AG04450 (cell line): ENCODE measurements at regions not wholly inside any gene's neighbourhood (a gene's known extent, or its start where the extent isn't known, plus 50 kb on each side); places are given as distances from the start of the nearest gene placed in this dataset.
"Not testable (repeated sequence)": the region's sequence is repeated elsewhere in the genome, so short reads cannot be mapped to it uniquely, and the experiment has no call there.

Experiments used
- CTCF ChIA-PET: fragments of 300-600, 350-600 bp; formaldehyde crosslinking; extraction: SDS; loops from one replicate; lab custom pipeline; 2022; ENCODE audit warnings: antibody characterized with exemption, inconsistent platforms; lab: Charles Lee
- POLR2A ChIA-PET: fragments of 350-600 bp; formaldehyde crosslinking; extraction: SDS; loops from one replicate; lab custom pipeline; 2021; ENCODE audit warnings: antibody characterized with exemption, inconsistent platforms; lab: Yijun Ruan, JAX
- DNase-seq: peaks from one replicate; pipeline ENCODE4 v3.0.0-alpha.2; 2011; ENCODE audit warnings: low read depth, low spot score
- H3K27ac ChIP-seq: one replicate; pipeline ENCODE4 v1.5.1; 2012; ENCODE audit warnings: low read depth, low read length, control low read depth
- H3K27me3 ChIP-seq: one replicate; pipeline ENCODE4 v1.6.0; 2012; ENCODE audit warnings: low read length; ENCODE audit not compliant: control insufficient read depth, insufficient read depth
- H3K4me3 ChIP-seq: 2 replicates; pipeline ENCODE4 v1.5.1; 2011; ENCODE audit warnings: mild to moderate bottlenecking, low read depth, low read length, control low read depth
- H3K9me3 ChIP-seq: 2 replicates; pipeline ENCODE4 v1.5.1; 2012; ENCODE audit warnings: low read length; ENCODE audit not compliant: control insufficient read depth, insufficient read depth
- TF ChIP-seq, protein P1 (sequence below): IDR thresholded peaks from 2 replicates; pipeline ENCODE4 v1.5.1; 2011; ENCODE audit warnings: low read depth, low read length, control low read depth, inconsistent platforms

GRCh38 chr5:98214240-98215051 lies 559.0 kb upstream of the RGMB start:
- Histone ChIP-seq H3K27ac (peak overlapping the region; percentile 22), H3K4me3 (no peak overlapping the region), H3K9me3 (no peaks in the 10 kb centered on the region), H3K27me3 (no peaks in the 10 kb centered on the region)
- TF ChIP-seq, protein P1, sequence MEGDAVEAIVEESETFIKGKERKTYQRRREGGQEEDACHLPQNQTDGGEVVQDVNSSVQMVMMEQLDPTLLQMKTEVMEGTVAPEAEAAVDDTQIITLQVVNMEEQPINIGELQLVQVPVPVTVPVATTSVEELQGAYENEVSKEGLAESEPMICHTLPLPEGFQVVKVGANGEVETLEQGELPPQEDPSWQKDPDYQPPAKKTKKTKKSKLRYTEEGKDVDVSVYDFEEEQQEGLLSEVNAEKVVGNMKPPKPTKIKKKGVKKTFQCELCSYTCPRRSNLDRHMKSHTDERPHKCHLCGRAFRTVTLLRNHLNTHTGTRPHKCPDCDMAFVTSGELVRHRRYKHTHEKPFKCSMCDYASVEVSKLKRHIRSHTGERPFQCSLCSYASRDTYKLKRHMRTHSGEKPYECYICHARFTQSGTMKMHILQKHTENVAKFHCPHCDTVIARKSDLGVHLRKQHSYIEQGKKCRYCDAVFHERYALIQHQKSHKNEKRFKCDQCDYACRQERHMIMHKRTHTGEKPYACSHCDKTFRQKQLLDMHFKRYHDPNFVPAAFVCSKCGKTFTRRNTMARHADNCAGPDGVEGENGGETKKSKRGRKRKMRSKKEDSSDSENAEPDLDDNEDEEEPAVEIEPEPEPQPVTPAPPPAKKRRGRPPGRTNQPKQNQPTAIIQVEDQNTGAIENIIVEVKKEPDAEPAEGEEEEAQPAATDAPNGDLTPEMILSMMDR: no peak
- no peak for DNase-seq
- POLR2A ChIA-PET: no interaction called here
- CTCF ChIA-PET: no interaction called here

GRCh38 chr5:98217138-98217537 lies 556.3 kb upstream of the RGMB start:
- ChIA-PET CTCF (interaction anchor here (1.3 kb wide), 1 partner anchor 551 kb away, joined by 7 read pairs; no protein-coding TSS in a partner anchor), POLR2A (no interaction called here)
- no peak for DNase-seq
- Histone ChIP-seq H3K27me3 (no peaks in the 10 kb centered on the region), H3K4me3 (no peak overlapping the region), H3K9me3 (no peaks in the 10 kb centered on the region), H3K27ac (no peak overlapping the region)
- TF ChIP-seq, protein P1: no peak

DNA sequence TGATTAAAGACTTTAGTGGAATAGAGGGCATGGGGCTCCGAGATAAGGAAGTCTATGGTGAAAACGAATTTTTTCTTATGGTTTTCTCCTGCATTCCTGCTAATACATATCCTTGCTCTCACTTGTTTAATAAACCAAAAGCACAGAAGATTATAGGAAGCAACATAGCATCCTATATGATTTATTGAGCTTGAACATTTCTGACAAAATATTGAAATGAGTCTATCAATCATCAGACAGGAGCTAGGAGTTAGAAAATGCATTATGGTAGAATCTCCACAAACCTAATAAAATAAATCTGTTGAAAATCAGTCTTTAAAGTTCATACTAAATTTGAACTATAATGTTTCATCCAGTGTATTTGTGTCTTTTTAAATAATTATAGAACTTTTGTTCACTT lies 554.6 kb upstream of the RGMB start:
- POLR2A ChIA-PET: no interaction called here
- TF ChIP-seq, protein P1: no peak
- Histone ChIP-seq H3K27me3 (no peaks in the 10 kb centered on the region), H3K4me3 (no peak overlapping the region), H3K9me3 (no peaks in the 10 kb centered on the region), H3K27ac (no peak overlapping the region)
- DNase-seq: no peak
- CTCF ChIA-PET: interaction anchor here (1.1 kb wide), 1 partner anchor 550 kb away, joined by 3 read pairs; no protein-coding TSS in a partner anchor

DNA sequence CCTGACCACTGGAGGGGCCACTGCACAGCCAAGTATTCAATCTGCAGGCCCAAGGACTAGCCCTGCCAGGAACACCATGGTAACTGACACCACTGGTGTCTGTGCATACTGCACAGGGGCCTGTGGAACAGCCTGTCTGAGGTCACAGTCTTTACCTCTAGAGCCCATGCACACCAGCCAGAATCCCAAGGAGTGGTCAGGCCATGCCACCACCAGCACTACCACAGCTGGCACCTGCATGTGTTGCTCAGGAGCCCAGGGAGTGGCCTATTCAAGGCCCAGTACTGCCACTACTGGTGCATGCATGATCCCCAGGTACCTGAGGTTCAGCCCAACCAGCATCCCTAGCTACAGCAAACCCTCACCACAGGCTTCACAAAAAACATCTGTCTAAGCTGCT lies 546.0 kb upstream of the RGMB start:
- ChIA-PET POLR2A (no interaction called here), CTCF (interaction anchor here (0.5 kb wide), 1 partner anchor 605 kb away, joined by 7 read pairs; no protein-coding TSS in a partner anchor)
- TF ChIP-seq, protein P1: no peak
- no peaks in the 10 kb centered on the region for H3K27me3 ChIP-seq
- no peak overlapping the region for H3K4me3 ChIP-seq
- no peak for DNase-seq
- no peak overlapping the region for H3K27ac ChIP-seq
- H3K9me3 ChIP-seq: peaks cover 4% of the 10 kb centered on the region

DNA sequence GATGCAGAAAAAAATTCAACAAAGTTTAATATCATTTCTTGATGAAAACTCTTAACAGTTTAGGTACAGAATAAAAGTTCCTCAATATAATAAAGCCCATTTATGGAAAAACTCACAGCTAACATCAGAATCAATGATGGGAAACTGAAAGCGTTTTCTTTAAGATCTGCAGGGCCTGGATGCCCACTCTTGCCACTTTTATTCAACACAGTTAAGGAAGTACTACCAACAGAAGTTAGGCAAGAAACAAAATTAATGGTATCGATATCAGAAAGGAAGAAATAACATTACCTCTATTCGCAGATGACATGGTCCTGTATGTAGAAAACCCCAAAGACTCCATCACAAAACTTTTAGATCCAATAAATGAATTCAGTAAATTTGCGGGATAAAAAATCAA lies 542.4 kb upstream of the RGMB start:
- H3K4me3 ChIP-seq: no peak overlapping the region
- H3K9me3 ChIP-seq: peaks cover 4% of the 10 kb centered on the region
- CTCF ChIA-PET: no interaction called here
- TF ChIP-seq, protein P1: no peak
- no peak overlapping the region for H3K27ac ChIP-seq
- POLR2A ChIA-PET: no interaction called here
- H3K27me3 ChIP-seq: no peaks in the 10 kb centered on the region
- no peak for DNase-seq

DNA sequence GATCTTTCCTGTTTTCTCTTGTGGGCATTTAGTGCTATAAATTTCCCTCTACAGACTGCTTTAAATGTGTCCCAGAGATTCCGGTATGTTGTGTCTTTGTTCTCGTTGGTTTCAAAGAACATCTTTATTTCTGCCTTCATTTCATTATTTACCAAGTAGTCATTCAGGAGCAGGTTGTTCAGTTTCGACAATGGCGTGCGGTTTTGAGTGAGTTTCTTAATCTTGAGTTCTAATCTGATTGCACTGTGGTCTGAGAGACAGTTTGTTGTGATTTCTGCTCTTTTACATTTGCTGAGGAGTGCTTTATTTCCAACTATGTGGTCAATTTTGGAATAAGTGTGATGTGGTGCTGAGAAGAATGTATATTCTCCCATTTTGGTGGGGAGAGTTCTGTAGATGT lies 535.7 kb upstream of the RGMB start:
- H3K27ac ChIP-seq, H3K9me3 ChIP-seq, H3K4me3 ChIP-seq, CTCF ChIA-PET, POLR2A ChIA-PET, DNase-seq, H3K27me3 ChIP-seq: not testable (repeated sequence)
